Stomach (tissue), 8 donors: ENCODE measurements at regions not wholly inside any gene's neighbourhood (a gene's known extent, or its start where the extent isn't known, plus 50 kb on each side); places are given as distances from the start of the nearest gene placed in this dataset.

Source experiments
- DNase-seq, 2 donors: peaks; one replicate each; pipeline versions ENCODE4 v3.0.0 to v3.0.0-alpha.2; 2013 to 2019
- H3K27ac ChIP-seq, 5 donors: fragments of 200-600 bp in 4 of 5; sonication (generic) in 4 of 5; one replicate each; pipeline ENCODE4 v1.5.1; 2013 to 2019; ENCODE audit warnings: mild to moderate bottlenecking in 1 of 5, moderate library complexity in 1 of 5
- H3K27me3 ChIP-seq, 3 donors: fragments of 200-600 bp; sonication (generic); one replicate each; pipeline ENCODE4 v1.5.1; 2017 to 2019; ENCODE audit warnings: mixed run types in 1 of 3
- H3K36me3 ChIP-seq, 4 donors: fragments of 200-600 bp; sonication (generic); 1 replicate in 3 of 4; 2 replicates in 1 of 4; pipeline ENCODE4 v1.5.1; 2016 to 2019
- H3K4me1 ChIP-seq, 4 donors: fragments of 200-600 bp; sonication (generic); one replicate each; pipeline ENCODE4 v1.5.1; 2016 to 2019
- H3K4me3 ChIP-seq, 4 donors: fragments of 200-600 bp; sonication (generic) in 3 of 4; one replicate each; pipeline ENCODE4 v1.5.1; 2016 to 2019; ENCODE audit warnings: mild to moderate bottlenecking in 1 of 4
- H3K9me3 ChIP-seq, 4 donors: fragments of 200-600 bp; sonication (generic); one replicate each; pipeline ENCODE4 v1.5.1; 2016 to 2019
- EP300 ChIP-seq: sonication (generic); formaldehyde crosslinking; IDR thresholded peaks from one replicate; pipeline ENCODE4 v1.6.1; 2017; ENCODE audit warnings: antibody characterized with exemption
- POLR2A ChIP-seq, 4 donors: fragments of 450-650 bp; IDR thresholded peaks; one replicate each; pipeline ENCODE4 v1.6.1; 2016; ENCODE audit warnings: antibody characterized with exemption in 4 of 4, control low read depth in 2 of 4, mild to moderate bottlenecking in 1 of 4, moderate library complexity in 1 of 4
- POLR2AphosphoS5 ChIP-seq, 3 donors: sonication (generic); formaldehyde crosslinking; IDR thresholded peaks; one replicate each; pipeline ENCODE4 v1.6.1; 2016; ENCODE audit warnings: antibody characterized with exemption in 3 of 3
- WGBS, 5 donors: extraction: QIAGEN DNeasy Blood & Tissue Kit in 3 of 5; methylation state at CpG; one replicate each; pipeline versions ENCODE4 v1.1.5 to v1.1.7; 2013 to 2018; 5-methylcytosine and 5-hydroxymethylcytosine counted together
- intact Hi-C: fragments of 100-400 bp; cut with DNase I; formaldehyde crosslinking; loops from one replicate; pipeline ENCODE4 v1.15.1; 2023; ENCODE audit warnings: low total_unique reads
- TF ChIP-seq, protein P1 (sequence below), 7 experiments: fragments of 450-650 bp in 4 of 7; fragments of 200-600 bp in 3 of 7; sonication (generic) in 3 of 7; IDR thresholded peaks; one replicate each; pipeline ENCODE4 v1.5.1; 2016 to 2019; ENCODE audit warnings: antibody characterized with exemption in 7 of 7, control low read depth in 2 of 7, mild to moderate bottlenecking in 1 of 7
- donor health status: healthy with polysubstance abuse.
- donor health status: Bipolar disorder and iron deficiency.
- donor health status: healthy.

DNA sequence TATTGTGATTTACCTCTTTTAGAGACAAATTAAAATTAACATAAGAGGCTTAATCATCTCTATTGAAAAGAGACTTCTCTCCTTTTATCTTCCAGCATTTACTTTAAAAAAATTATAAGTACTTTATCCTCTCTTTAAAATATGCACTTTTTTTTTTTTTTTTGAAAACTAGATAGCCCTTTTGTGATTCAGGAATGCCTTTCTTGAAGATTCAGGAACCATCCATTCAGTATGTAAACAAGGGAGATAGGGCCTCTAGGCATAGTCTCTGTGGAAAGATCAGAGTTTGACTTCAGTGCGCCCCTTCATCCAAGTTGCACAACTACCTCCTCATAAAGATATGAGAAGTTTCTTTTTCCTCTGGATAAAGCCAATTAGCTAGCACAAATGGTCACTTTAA lies 1163.7 kb downstream of the SI start:
- Histone ChIP-seq H3K36me3 (no peaks in the 10 kb centered on the region), H3K4me1 (no peaks in the 10 kb centered on the region), H3K4me3 (no peak overlapping the region), H3K27ac (no peak overlapping the region), H3K27me3 (no peaks in the 10 kb centered on the region), H3K9me3 (no peaks in the 10 kb centered on the region)
- intact Hi-C loops: no loop called here
- WGBS, 5 donors: 75 to 86% (median 82%) methylated on average over 1 of the region's 1 CpG
- no peak for TF ChIP-seq EP300
- no peak for TF ChIP-seq POLR2A (IDR thresholded peaks at IDR 0.05)
- TF ChIP-seq POLR2AphosphoS5 (IDR thresholded peaks at IDR 0.05): no peak
- TF ChIP-seq, protein P1, sequence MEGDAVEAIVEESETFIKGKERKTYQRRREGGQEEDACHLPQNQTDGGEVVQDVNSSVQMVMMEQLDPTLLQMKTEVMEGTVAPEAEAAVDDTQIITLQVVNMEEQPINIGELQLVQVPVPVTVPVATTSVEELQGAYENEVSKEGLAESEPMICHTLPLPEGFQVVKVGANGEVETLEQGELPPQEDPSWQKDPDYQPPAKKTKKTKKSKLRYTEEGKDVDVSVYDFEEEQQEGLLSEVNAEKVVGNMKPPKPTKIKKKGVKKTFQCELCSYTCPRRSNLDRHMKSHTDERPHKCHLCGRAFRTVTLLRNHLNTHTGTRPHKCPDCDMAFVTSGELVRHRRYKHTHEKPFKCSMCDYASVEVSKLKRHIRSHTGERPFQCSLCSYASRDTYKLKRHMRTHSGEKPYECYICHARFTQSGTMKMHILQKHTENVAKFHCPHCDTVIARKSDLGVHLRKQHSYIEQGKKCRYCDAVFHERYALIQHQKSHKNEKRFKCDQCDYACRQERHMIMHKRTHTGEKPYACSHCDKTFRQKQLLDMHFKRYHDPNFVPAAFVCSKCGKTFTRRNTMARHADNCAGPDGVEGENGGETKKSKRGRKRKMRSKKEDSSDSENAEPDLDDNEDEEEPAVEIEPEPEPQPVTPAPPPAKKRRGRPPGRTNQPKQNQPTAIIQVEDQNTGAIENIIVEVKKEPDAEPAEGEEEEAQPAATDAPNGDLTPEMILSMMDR (IDR thresholded peaks at IDR 0.05): no peak
- no peak for DNase-seq

DNA sequence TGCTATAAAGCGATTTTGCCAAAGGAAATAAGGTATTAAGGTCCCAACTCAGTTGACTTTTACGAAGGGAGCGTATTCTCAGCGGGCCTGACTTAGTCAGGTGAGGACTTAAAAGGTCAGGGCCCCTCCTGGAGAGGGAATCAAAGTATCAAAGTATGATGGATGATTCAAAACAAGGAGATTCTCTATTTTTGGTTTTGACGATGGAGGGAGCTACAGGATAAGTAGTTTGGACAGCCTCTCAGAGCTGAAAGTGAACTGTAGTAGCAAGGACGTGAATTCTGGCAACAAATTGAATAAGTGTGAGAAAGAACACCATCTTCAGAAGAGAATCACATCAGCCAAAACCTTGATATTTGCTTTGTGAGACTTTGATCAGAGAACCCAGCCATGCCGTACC lies 1186.5 kb downstream of the SI start:
- no peak for DNase-seq
- intact Hi-C loops: no loop called here
- TF ChIP-seq POLR2A (IDR thresholded peaks at IDR 0.05): no peak
- no peak for TF ChIP-seq EP300
- TF ChIP-seq, protein P1 (IDR thresholded peaks at IDR 0.05): no peak
- no peak for TF ChIP-seq POLR2AphosphoS5 (IDR thresholded peaks at IDR 0.05)
- Histone ChIP-seq H3K4me3 (no peak overlapping the region), H3K36me3 (no peaks in the 10 kb centered on the region), H3K27ac (no peak overlapping the region), H3K9me3 (no peaks in the 10 kb centered on the region), H3K27me3 (no peaks in the 10 kb centered on the region), H3K4me1 (no peaks in the 10 kb centered on the region)
- 80 to 89% (median 85%) methylated on average over 7 of the region's 7 CpGs for WGBS, 5 donors

DNA sequence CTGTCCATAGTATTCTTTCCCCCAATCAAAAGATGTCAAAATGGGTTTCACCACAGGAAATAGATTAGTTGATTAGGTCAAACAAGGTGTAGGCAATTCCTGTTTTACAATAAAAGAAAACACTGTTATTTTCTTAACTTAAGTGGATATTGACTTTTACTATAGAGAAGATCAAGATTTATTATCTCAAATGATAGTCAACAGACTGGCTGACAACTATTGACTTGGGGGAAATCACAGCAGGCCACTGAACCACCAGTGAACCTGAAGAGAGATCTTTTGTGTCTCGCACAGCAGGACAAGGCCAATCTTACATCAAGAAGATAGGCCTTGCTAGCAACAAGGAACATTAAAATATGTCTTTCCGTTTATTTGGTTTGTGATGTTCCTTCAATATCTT lies 1187.6 kb downstream of the SI start:
- H3K27ac ChIP-seq: no peak overlapping the region
- no peak for TF ChIP-seq POLR2AphosphoS5 (IDR thresholded peaks at IDR 0.05)
- TF ChIP-seq EP300: no peak
- TF ChIP-seq POLR2A (IDR thresholded peaks at IDR 0.05): no peak
- TF ChIP-seq, protein P1 (IDR thresholded peaks at IDR 0.05): no peak
- no peaks in the 10 kb centered on the region for H3K4me1 ChIP-seq
- no peaks in the 10 kb centered on the region for H3K27me3 ChIP-seq
- H3K9me3 ChIP-seq: no peaks in the 10 kb centered on the region
- WGBS, 5 donors: 31 to 84% (median 52%) methylated on average over 2 of the region's 2 CpGs
- no peak overlapping the region for H3K4me3 ChIP-seq
- intact Hi-C loops: no loop called here
- H3K36me3 ChIP-seq: no peaks in the 10 kb centered on the region
- DNase-seq: no peak

DNA sequence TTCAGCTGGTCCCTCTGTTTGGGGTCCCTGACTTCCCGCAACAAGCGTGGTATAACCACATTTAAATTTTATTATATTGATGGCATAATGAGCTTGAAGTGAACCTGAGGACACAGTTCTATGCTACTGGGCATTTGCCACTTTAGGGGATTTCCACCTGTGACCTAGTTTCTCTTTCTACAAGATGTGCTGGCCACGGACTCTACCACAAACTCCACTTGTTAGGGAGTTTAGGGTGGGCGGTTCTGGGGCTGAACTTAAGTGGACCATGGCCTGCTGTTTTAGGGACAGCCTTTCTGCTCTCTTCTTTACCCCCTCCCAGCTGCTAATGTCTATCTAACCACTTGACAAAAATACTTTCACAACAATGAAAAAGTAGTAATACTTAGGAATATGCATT lies 1199.1 kb downstream of the SI start:
- no peak for TF ChIP-seq EP300
- TF ChIP-seq, protein P1 (IDR thresholded peaks at IDR 0.05): no peak
- TF ChIP-seq POLR2AphosphoS5 (IDR thresholded peaks at IDR 0.05): no peak
- no peak for TF ChIP-seq POLR2A (IDR thresholded peaks at IDR 0.05)

More for the DNA sequence above, 1199.1 kb downstream of the SI start:
- H3K27me3 ChIP-seq: no peaks in the 10 kb centered on the region
- H3K36me3 ChIP-seq: no peaks in the 10 kb centered on the region
- WGBS, 5 donors: 89 to 97% (median 94%) methylated on average over 4 of the region's 4 CpGs
- no peak for DNase-seq
- H3K27ac ChIP-seq: no peak overlapping the region
- H3K9me3 ChIP-seq: peaks cover 7 to 24% (median 11%) of the 10 kb centered on the region in 4 donors
- no peaks in the 10 kb centered on the region for H3K4me1 ChIP-seq
- intact Hi-C loops: no loop called here
- no peak overlapping the region for H3K4me3 ChIP-seq
